Calu3 (cell line): ENCODE measurements at regions not wholly inside any gene's neighbourhood (a gene's known extent, or its start where the extent isn't known, plus 50 kb on each side); places are given as distances from the start of the nearest gene placed in this dataset.

Experiments used
- BruUV-seq: library from RNA; stranded (reverse); fragments of 400-500 nt; replicated peaks from 2 replicates; lab custom pipeline; 2021; lab: Mats Ljungman, UMichigan
- CTCF ChIA-PET: fragments of 300-600 bp; sonication (Branson Sonifier 250); formaldehyde crosslinking; loops from one replicate; lab custom pipeline; 2022; ENCODE audit warnings: antibody characterized with exemption; lab: Charles Lee
- DNase-seq: peaks from one replicate; pipeline ENCODE4 v3.0.0; 2022
- H3K27ac Mint-ChIP-seq: one replicate; pipeline ENCODE4 v1.8.0; 2022; ENCODE audit warnings: mixed read lengths; ENCODE audit not compliant: unreplicated experiment
- H3K27me3 Mint-ChIP-seq: one replicate; pipeline ENCODE4 v1.8.0; 2022; ENCODE audit warnings: mixed read lengths; ENCODE audit not compliant: unreplicated experiment
- H3K36me3 Mint-ChIP-seq: one replicate; pipeline ENCODE4 v1.8.0; 2022; ENCODE audit warnings: mild to moderate bottlenecking, moderate library complexity, mixed read lengths; ENCODE audit not compliant: insufficient read depth, unreplicated experiment
- H3K4me1 Mint-ChIP-seq: one replicate; pipeline ENCODE4 v1.8.0; 2022; ENCODE audit warnings: mild to moderate bottlenecking, low read depth, mixed read lengths; ENCODE audit not compliant: unreplicated experiment
- H3K4me3 Mint-ChIP-seq: one replicate; pipeline ENCODE4 v1.8.0; 2022; ENCODE audit warnings: mild to moderate bottlenecking, low read depth, moderate library complexity, mixed read lengths; ENCODE audit not compliant: unreplicated experiment
- H3K9me3 Mint-ChIP-seq: one replicate; pipeline ENCODE4 v1.8.0; 2022; ENCODE audit warnings: low read depth, mixed read lengths; ENCODE audit not compliant: unreplicated experiment
- intact Hi-C: fragments of 100-400 bp; cut with micrococcal nuclease; formaldehyde crosslinking; loops from one replicate; pipeline ENCODE4 v1.10.0; 2022; ENCODE audit not compliant: unreplicated experiment
- TF ChIP-seq, protein P1 (sequence below): fragments of 200-600 bp; IDR thresholded peaks from one replicate; pipeline ENCODE4 v1.8.0; 2022; ENCODE audit warnings: antibody characterized with exemption; ENCODE audit not compliant: unreplicated experiment

DNA sequence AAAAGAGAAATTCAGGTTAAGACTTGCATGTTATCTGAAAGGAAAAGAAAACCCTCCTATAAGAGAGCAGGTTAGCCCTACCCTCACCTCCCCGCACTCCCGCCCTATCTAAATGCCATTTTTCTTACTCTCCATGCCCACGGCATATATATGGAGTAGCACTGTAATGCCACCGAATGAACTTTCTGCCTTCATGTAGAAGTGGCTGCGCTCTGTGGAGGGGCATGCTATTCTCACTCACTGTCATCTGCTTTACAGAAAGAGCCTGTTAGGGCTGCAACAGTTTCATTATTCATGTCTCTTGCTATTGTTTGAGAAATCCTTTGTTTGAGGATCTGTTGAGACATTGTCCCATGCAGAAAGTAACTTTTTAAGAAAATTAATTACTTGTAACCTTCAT is 1190.6 kb downstream of the SORCS1 start:
- H3K9me3 Mint-ChIP-seq: no peaks in the 10 kb centered on the region
- BruUV-seq: no TSS peak
- no peaks in the 10 kb centered on the region for H3K4me1 Mint-ChIP-seq
- H3K4me3 Mint-ChIP-seq: no peak overlapping the region
- CTCF ChIA-PET: no interaction called here
- TF ChIP-seq, protein P1, sequence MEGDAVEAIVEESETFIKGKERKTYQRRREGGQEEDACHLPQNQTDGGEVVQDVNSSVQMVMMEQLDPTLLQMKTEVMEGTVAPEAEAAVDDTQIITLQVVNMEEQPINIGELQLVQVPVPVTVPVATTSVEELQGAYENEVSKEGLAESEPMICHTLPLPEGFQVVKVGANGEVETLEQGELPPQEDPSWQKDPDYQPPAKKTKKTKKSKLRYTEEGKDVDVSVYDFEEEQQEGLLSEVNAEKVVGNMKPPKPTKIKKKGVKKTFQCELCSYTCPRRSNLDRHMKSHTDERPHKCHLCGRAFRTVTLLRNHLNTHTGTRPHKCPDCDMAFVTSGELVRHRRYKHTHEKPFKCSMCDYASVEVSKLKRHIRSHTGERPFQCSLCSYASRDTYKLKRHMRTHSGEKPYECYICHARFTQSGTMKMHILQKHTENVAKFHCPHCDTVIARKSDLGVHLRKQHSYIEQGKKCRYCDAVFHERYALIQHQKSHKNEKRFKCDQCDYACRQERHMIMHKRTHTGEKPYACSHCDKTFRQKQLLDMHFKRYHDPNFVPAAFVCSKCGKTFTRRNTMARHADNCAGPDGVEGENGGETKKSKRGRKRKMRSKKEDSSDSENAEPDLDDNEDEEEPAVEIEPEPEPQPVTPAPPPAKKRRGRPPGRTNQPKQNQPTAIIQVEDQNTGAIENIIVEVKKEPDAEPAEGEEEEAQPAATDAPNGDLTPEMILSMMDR: no peak
- H3K27me3 Mint-ChIP-seq: no peaks in the 10 kb centered on the region
- H3K36me3 Mint-ChIP-seq: no peaks in the 10 kb centered on the region
- H3K27ac Mint-ChIP-seq: no peak overlapping the region
- intact Hi-C loops: loop anchor here (2.0 kb wide), 1 partner anchor 75 kb away; no protein-coding TSS in a partner anchor
- no peak for DNase-seq

DNA sequence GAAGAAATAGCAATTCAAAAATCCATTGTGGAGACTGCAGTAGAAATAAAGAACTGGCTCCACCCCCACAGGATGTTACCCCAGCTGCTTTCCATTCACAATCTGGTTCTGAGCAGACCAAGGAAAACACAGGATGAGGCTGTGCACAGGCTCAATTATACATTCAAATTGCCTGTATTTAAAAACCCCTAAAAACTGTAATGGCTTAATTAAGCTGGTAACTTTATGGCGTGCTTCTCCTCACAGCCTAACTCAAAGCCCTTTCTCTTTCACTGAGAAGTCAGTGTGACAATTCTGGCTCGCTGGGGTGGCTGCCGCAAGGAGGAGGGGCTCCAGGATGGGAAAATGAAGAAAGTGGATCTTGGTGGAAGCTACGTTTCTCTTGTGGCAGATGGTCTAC is 1191.1 kb downstream of the SORCS1 start:
- DNase-seq: no peak
- no peaks in the 10 kb centered on the region for H3K9me3 Mint-ChIP-seq
- no peak overlapping the region for H3K4me3 Mint-ChIP-seq
- CTCF ChIA-PET: no interaction called here
- no TSS peak for BruUV-seq
- TF ChIP-seq, protein P1: no peak
- H3K27me3 Mint-ChIP-seq: no peaks in the 10 kb centered on the region
- H3K36me3 Mint-ChIP-seq: no peaks in the 10 kb centered on the region
- no peaks in the 10 kb centered on the region for H3K4me1 Mint-ChIP-seq
- intact Hi-C loops: no loop called here
- no peak overlapping the region for H3K27ac Mint-ChIP-seq

DNA sequence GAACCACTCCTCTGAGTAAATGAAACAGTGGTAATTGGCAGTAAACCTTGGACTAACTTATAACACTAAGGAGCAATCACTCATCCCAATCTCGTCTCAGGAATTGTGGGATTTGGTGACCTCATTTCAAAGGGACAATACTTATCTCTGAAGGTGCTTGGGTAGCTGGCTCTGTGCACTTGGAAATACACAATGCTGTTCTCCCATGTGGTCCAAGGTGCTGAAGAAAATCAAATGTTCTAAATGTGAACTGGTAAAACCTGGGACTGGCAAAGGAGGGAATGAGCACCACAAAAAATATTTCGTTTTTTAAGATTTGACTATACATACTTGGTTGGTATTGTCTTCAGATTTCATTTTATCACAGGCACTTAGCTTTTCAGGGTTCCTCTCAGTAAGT is 1193.0 kb downstream of the SORCS1 start:
- CTCF ChIA-PET: interaction anchor here (0.6 kb wide), 1 partner anchor 51 kb away, joined by 3 read pairs; no protein-coding TSS in a partner anchor
- Mint-ChIP-seq H3K36me3 (no peaks in the 10 kb centered on the region), H3K9me3 (no peaks in the 10 kb centered on the region), H3K4me1 (no peaks in the 10 kb centered on the region), H3K4me3 (no peak overlapping the region), H3K27me3 (no peaks in the 10 kb centered on the region), H3K27ac (no peak overlapping the region)
- no TSS peak for BruUV-seq
- TF ChIP-seq, protein P1: no peak
- DNase-seq: no peak
- intact Hi-C loops: no loop called here

DNA sequence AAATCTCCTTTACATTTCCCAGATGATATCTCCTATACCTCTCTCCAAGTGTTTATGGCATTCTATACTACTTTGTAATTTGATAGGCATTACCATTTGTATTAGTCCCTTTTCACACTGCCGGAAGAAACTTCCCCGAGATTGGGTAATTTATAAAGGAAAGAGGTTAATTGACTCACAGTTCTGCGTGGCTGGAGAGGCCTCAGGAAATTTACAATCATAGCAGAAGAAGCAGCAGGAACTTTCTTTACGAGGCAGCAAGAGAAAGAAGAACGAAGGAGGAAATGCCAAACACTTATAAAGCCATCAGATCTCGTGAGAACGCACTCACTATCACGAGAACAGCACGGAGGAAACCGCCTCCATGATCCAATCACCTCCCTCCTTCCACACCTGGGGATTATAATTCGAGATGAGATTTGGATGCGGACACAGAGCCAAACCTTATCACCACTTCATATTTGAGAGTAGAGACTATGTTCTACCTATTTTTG is 1194.6 kb downstream of the SORCS1 start:
- BruUV-seq: no TSS peak
- CTCF ChIA-PET: no interaction called here
- H3K4me1 Mint-ChIP-seq: no peaks in the 10 kb centered on the region

More for the DNA sequence above, 1194.6 kb downstream of the SORCS1 start:
- TF ChIP-seq, protein P1: no peak
- intact Hi-C loops: no loop called here
- DNase-seq: no peak
- Mint-ChIP-seq H3K36me3 (no peaks in the 10 kb centered on the region), H3K27me3 (no peaks in the 10 kb centered on the region), H3K4me3 (no peak overlapping the region), H3K27ac (no peak overlapping the region), H3K9me3 (no peaks in the 10 kb centered on the region)
